NT2/D1 (cell line): ENCODE measurements at regions not wholly inside any gene's neighbourhood (a gene's known extent, or its start where the extent isn't known, plus 50 kb on each side); places are given as distances from the start of the nearest gene placed in this dataset.

Source experiments
- SUZ12 ChIP-seq: IDR thresholded peaks from 2 replicates; pipeline ENCODE4 v1.6.1; 2011; ENCODE audit not compliant: insufficient read length, insufficient read depth; ENCODE audit errors: extremely low read depth
- YY1 ChIP-seq: IDR thresholded peaks from 2 replicates; pipeline ENCODE4 v1.6.1; 2011; ENCODE audit not compliant: insufficient read length, insufficient read depth

DNA sequence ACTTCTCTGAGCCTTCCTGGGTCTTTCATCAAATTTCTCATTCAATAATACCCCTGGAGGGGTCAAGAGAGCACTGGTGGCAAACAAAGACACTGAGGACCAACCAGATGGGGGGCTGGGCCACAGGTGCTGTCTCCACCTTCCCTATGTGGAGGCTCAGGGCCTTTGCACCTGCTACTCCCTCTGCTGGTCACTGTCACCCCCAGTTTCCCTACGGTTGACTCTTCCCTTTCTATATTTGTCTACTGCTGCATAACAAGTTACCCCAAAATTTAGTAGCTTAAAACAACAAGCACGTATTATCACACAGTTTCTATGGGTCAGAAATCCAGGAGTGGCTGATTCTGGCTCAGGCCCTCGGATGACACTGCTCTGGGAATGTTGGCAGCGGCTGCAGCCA, 138.8 kb upstream of the RUNX3 start:
- TF ChIP-seq YY1 (no peak), SUZ12 (no peak)
